GM23338 (cell line): ENCODE measurements at regions not wholly inside any gene's neighbourhood (a gene's known extent, or its start where the extent isn't known, plus 50 kb on each side); places are given as distances from the start of the nearest gene placed in this dataset.

Experiments used
- CREB1 ChIP-seq: fragments of 250-450 bp; sonication (Bioruptor Pico); IDR thresholded peaks from 2 replicates; pipeline ENCODE4 v1.5.0; 2020; ENCODE audit warnings: low read depth, mild to moderate bottlenecking, moderate library complexity
- CTCF ChIP-seq, 2 experiments: fragments of 200-600 bp in 1 of 2; sonication (generic) in 1 of 2; conservative IDR thresholded peaks; 2 replicates each; pipeline versions ENCODE4 v1.5.1 to v1.6.1; 2016 to 2017; ENCODE audit warnings: antibody characterized with exemption in 2 of 2, low read depth in 2 of 2, mild to moderate bottlenecking in 2 of 2, moderate library complexity in 1 of 2
- ETS1 ChIP-seq: IDR thresholded peaks from 2 replicates; pipeline ENCODE4 v1.6.1; 2016; ENCODE audit warnings: antibody characterized with exemption
- EZH2 ChIP-seq: fragments of 200-600 bp; sonication (generic); IDR thresholded peaks from one replicate; pipeline ENCODE4 v1.8.0; 2017; ENCODE audit warnings: antibody characterized with exemption, mild to moderate bottlenecking, low read depth; ENCODE audit not compliant: unreplicated experiment
- EZH2phosphoT487 ChIP-seq: fragments of 200-600 bp; sonication (generic); IDR thresholded peaks from one replicate; pipeline ENCODE4 v1.8.1; 2018; ENCODE audit warnings: antibody characterized with exemption; ENCODE audit not compliant: unreplicated experiment
- POLR2AphosphoS5 ChIP-seq: IDR thresholded peaks from 2 replicates; pipeline ENCODE4 v1.6.1; 2016; ENCODE audit warnings: antibody characterized with exemption, low read depth
- REST ChIP-seq: IDR thresholded peaks from one replicate; pipeline ENCODE4 v1.6.1; 2018; ENCODE audit warnings: antibody characterized with exemption; ENCODE audit not compliant: unreplicated experiment
- ZNF114 ChIP-seq: fragments of 250-450 bp; sonication (Bioruptor Pico); IDR thresholded peaks from 2 replicates; pipeline ENCODE4 v1.5.0; 2020; ENCODE audit warnings: mild to moderate bottlenecking, moderate library complexity

GRCh38 chr6:134398453-134398852 is 80.5 kb upstream of the SGK1 start:
- no peak for TF ChIP-seq EZH2
- TF ChIP-seq CTCF (conservative IDR thresholded peaks at IDR 0.05; ENCODE audit: low read depth in 2 of 2): no peak
- TF ChIP-seq ZNF114: no peak
- no peak for TF ChIP-seq ETS1
- TF ChIP-seq REST: no peak
- no peak for TF ChIP-seq CREB1 (CRISPR knock-in tag)
- TF ChIP-seq EZH2phosphoT487: no peak
- no peak for TF ChIP-seq POLR2AphosphoS5
